GM18511 (cell line): ENCODE measurements at regions not wholly inside any gene's neighbourhood (a gene's known extent, or its start where the extent isn't known, plus 50 kb on each side); places are given as distances from the start of the nearest gene placed in this dataset.
"Not testable (repeated sequence)": the region's sequence is repeated elsewhere in the genome, so short reads cannot be mapped to it uniquely, and the experiment has no call there.

Experiments
- ATAC-seq: cut with Tn5 transposase; IDR thresholded peaks from one replicate; pipeline ENCODE4 v1.9.1; 2021; ENCODE audit warnings: mild to moderate bottlenecking, moderate library complexity; ENCODE audit not compliant: unreplicated experiment

DNA sequence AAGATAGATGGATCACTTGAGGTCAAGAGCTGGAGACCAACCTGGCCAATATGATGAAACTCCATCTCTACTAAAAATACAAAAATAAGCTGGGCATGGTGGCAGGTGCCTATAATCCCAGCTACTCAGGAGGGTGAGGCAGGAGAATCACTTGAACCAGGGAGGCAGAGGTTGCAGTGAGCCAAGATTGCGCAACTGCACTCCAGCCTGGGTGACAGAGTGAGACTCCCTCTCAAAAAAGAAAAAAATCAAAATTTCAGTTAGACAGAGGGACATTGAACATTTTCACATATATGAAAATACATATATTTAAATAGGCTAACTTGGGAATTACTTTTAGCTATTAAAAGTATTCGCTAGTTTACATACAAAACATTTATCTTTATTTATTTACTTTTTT, 293.6 kb upstream of the KCNH7 start:
- not testable (repeated sequence) for ATAC-seq

DNA sequence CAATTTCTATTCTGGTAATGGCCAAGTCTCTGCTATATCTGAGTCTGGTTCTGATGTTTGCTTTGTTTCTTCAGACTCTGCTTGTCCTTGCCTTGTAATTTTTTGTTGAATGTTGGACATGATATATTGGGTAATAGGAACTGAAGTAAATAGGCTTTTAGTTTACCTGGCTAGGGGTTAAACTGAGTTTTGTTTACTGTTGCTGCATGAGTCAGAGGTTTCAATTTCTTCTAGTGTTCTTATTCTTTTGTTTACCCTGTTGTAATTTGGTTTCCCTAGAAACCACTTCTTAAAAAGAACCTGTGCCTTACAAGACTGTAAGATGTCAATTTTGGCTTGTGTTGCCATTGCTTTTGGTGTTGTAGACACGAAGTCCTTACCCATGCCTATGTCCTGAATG, 285.0 kb upstream of the KCNH7 start:
- ATAC-seq = no peak

DNA sequence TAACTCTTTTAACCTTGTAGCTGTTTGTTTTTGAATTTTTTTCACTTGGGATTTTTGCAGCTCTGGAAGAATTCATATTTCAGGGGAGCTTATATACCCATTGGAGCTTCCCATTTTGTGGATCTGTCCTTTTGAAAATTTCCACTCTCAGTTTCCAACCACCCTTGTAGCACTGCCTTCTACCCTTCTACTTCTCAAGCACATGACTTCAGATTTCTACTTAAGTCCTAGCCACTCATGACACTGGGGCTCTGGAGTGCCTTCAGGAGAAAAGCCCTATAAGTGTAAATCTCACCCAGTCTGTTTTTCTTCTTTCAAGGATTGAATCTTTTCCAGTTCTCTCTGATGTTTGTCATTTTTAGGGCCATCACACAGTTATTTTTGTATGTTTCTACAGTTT, 283.7 kb upstream of the KCNH7 start:
- no peak for ATAC-seq

DNA sequence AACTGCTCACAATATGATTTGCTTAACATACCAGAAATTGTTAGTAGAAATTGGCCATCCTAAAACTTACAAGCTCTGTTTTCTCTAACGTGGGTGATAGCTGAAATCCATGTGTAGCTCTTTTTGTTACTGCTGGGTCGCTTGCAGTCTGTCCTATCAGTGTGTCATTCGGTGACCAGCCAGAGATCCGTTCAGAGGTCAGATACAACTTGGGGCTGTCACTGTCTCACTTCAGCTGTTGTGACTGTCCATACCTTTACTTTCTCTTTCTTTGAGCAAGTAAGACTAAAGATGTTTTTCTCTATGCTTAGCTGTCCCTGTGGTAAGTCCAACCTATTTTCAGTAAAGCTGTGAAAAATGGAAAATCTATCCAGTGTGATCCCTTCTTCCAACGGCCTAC, 282.9 kb upstream of the KCNH7 start:
- ATAC-seq = no peak

DNA sequence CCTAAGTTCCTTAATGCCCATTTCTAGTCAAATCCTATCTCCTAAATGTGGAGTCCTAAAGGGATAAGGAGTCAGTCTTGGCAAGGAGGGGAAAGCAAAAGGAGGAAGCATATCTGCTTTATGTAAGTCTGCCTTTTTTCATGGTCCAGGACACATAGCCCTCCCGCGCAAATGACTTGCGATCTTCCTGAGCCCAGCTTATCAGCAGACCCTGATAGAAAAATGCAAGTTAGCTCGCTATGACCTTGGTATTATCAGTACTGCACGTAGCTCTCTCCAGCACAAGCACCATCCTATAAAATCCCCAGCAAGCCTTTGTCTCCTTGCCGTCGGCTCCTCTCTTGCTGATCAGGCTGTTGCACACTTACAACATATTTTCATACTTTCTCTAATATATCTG, 281.4 kb upstream of the KCNH7 start:
- no peak for ATAC-seq

DNA sequence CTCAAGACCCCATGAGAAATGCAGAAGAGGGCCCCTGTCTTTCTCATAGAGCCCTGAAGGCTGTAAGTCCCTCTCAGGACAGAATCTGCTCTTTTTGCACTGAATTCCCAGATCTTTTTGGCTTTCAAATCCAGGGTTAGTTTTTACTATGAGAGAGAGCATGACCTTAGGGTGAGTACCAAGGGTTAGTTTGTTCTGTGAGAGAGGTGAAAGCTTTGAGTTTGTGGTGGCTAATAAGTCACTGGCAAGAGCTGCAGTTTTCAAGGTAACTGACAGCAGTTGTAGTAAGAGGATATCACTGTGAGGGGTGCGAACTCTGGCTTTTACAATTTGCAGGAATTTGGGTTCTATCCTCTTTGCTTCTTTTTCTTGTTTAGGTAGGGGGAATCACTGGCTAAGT, 248.4 kb upstream of the KCNH7 start:
- ATAC-seq = no peak

DNA sequence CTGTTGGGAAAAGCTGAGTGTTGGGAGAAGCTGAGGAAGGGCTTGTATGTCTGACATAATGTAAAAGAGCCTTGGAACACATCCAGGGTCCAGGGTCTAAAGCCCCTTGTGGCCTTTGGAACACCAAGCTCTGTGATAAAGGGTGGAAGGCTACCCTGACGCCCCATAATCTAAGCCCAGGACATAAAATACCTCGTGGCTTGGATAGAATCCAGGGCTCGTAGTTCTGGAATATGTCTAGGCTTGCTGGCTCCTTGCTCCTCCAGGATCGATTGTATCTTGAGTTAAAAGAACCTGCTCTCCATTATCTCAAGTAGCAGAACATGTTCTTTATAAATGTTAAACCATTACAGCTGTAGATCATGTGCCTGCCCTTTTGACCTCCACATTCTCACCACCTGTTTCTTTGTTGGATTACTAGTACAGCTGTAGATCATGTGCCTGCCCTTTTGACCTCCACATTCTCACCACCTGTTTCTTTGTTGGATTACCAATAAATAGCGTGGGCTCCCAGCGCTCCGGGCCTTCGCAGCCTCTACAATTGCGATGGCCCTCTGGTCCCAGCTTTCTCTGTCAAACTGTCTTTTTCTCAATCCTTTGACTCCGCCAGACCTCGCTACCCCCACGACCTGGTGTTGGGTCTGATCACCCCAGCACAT, 246.9 kb upstream of the KCNH7 start:
- not testable (repeated sequence) for ATAC-seq

DNA sequence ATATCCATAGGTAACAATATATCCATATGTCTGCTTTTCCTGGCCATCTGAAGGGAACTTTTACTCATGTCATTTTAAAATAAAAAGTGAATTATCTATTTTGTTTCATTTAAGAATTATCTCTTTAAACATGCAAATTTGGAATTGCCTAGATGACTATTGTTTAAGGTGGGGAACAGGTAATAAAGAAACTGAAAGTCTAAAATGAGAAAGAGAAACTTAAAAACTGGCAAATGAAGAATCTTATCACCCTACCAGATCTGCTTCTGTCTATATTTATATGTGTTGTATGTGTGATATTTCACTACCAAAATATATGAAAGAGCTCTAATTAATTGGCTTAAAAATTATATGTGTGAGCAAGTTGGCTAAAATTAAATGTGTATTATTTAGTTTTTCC, 243.2 kb upstream of the KCNH7 start:
- no peak for ATAC-seq

DNA sequence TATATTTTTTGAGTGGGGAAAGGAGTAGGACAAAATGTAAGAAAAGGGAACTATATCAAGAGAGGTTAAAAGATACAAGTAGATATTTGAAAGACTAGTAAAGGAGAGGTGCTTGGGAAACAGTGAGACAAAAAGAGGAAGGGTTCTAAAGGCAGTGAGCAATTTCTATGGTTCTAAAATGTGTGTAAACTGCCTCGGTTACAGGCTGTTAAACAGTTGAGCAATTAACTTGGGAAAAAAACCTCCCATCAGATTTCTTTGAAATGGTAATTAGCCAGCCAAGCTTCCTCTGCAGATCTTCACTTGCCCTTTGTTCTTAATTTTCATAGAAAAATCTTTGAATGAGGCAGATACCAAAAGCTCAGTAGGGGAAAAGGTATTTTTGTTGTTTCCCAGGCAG, 238.7 kb upstream of the KCNH7 start:
- no peak for ATAC-seq

DNA sequence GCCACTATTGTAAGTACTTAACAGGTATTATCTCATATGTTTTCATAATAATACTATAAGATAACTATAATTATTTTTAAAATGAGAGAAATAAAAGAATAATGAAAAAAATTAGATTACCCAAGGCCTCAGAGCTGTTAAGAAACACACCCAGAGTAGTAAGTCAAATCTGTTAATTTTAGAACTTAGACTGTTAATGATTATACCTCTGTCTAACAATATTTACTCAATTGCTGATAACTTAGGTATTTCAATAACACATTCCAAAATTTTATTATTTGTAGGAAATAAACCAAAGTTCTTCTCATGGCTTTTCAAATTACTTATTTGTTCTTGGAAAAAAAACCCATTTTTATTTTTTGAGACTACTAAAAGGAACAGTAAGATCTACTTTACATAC, 227.5 kb upstream of the KCNH7 start:
- ATAC-seq = no peak

DNA sequence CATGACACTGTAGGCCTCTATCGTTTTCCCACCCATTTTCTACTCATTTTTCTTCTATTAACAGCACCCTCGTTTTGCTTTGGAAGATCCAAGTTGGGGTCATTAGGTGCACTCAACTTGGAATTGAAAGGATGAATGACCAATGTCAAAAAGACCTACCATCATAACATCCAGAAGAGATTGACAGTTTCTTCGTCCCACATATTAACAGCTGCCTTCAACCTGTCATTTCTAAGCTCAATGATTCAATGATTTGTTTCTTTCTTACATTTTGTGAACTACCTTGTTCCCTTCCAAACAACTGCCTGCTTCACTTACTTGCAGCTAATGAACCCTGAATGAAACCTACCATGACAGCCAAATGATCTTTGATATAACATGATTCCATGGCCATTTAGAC, 224.0 kb upstream of the KCNH7 start:
- ATAC-seq = no peak

DNA sequence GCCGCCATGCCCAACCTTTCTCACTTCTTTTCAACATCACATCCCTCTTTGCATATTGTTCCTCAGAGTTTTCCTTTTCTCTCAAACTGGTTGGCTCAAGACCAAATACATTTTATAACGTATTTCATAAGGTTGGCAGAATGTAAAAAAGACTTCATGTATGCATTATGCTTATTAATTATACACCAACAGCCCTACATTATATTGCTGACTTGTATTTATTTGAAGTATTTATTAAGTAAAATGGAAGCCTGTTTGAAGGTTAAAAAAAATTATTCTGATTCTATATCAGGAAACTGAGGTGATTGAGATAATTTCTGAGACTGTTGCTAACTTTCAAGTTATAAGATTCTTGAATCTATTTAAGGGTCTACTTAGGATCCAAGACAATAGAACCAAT, 208.0 kb upstream of the KCNH7 start:
- ATAC-seq = no peak

DNA sequence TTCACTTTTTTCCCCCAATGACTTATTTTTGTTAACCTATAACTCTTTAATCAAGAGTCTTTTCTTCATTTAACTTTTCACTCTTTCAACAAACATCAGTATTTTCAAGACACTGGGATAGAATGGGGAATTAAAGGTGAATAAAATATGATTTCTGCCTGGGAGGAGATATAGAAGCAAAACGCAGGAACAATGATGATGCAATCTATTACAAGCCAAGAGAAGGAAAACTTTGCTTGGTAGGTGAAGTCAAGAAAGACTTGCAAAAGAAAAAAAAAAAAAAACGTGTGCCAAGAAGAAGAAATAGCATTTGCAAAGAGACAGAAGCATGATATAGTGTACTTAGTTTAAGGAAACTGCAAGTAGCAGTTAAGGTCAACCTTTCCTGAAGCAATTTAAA, 207.3 kb upstream of the KCNH7 start:
- ATAC-seq = no peak

DNA sequence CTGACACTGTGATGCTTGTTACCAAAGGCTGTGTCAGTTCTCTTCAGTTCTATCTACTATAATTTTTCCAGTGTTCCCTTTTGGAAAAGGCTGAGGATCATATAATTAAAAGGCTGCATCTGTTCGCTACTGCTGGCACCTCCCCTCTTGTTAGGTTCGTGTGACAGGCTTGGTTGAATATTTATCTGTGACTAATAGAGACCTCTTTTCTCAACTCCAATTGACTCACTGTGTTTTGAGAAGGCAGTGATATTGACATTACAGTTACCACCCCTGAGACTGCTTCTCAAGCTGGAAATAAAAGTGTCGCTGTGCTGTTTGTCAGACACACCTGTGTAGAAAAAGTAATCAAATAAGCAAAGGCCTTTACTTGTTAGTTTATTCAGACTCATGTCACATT, 205.5 kb upstream of the KCNH7 start:
- no peak for ATAC-seq

DNA sequence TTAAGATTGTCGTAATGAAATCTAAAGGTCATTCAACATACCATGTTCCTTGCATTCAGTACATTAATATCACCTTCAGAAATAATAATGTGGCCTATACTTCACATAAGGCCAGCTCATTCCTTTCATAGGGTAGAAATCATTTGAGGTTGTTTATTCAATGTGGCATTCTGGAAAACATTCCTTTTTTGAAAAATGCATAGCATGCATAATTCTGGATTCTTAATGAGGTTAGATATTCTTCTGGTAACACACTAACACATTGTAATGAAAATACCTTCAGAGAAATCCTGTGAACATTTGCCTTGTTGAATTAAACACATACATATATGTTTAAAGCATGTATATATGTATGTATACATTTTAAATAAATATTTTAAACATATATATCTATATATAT, 204.6 kb upstream of the KCNH7 start:
- no peak for ATAC-seq

DNA sequence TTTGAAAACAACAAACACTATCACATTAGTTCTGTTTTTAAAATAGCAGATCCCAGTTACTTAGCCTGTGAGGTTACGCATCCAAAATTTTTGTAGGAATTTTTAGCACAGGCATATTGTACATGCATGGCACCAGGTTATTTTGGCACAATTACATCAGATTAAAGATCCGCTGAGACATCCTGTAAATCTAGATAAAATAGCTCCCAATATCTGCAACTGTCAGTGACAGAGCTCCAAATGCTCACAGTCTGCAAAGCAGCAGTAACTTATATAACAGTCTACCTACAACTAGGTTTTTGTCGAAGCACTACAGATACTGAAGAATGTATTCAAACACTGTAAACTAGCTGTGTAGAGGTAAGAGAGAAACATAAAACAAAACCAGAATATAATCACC, 200.7 kb upstream of the KCNH7 start:
- no peak for ATAC-seq

DNA sequence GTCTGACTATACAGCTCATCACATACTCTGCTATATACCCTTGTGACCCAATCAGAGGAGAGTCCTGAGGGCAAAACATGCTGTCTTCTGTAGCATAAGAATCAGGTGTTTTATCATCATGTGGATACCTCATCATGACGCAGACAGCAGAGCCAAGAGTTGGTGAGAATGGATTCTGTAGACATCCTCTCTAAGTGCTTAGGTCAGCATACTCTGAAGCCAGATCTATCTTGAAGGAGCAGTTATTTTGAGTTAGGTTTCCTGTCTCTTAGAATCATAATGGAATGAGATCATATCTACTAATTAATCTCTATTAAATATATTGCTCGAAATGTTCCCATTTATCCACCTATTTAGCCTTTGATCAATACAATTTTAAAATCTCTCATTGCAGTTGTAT, 190.2 kb upstream of the KCNH7 start:
- no peak for ATAC-seq

DNA sequence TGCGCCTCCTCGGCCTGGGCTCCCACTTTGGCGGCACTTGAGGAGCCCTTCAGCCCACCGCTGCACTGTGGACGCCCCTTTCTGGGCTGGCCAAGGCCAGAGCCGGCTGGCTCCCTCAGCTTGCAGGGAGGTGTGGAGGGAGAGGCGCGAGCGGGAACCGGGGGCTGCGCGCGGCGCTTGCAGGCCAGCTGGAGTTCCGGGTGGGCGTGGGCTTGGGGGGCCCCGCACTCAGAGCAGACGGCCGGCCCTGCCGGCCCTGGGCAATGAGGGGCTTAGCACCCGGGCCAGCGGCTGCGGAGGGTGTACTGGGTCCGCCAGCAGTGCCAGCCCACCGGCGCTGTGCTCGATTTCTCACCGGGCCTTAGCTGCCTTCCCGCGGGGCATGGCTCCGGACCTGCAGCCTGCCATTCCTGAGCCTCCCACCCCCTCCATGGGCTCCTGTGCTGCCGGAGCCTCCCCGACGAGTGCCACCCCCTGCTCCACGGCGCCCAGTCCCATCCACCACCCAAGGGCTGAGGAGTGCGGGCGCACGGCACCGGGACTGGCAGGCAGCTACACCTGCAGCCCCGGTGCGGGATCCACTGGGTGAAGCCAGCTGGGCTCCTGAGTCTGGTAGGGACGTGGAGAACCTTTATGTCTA, 187.7 kb upstream of the KCNH7 start:
- ATAC-seq = not testable (repeated sequence)

DNA sequence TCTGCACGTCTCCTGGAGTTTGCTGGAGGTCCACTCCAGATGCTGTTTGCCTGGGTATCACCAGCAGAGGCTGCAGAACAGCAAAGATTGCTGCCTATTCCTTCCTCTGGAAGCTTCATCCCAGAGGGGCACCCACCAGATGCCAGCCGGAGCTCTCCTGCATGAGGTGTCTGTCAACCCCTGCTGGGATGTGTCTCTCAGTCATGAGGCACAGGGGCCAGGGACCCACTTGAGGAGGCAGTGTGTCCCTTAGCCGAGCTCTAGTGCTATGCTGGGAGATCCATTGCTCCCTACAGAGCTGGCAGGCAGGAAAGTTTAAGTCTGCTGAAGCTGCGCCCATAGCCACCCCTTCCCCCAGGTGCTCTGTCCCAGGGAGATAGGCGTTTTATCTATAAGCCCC, 178.3 kb upstream of the KCNH7 start:
- not testable (repeated sequence) for ATAC-seq

DNA sequence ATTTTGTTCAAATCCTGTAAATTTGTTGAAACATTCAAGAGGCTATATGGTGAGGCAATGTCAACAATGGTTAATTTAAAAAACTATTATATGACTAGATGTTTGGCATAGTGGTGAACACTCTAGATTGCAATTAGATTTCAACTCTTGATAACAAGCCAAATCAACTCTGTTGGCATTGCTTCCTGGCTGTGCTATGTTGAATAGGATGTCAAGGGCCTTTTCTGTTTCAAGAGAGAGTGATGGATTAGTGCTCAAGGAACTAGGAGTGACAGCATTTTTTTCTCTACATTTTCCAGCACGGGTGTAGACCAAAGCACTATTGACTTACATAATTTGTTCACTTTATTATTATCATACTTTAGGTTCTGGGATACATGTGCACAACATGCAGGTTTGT, 172.4 kb upstream of the KCNH7 start:
- ATAC-seq = no peak

DNA sequence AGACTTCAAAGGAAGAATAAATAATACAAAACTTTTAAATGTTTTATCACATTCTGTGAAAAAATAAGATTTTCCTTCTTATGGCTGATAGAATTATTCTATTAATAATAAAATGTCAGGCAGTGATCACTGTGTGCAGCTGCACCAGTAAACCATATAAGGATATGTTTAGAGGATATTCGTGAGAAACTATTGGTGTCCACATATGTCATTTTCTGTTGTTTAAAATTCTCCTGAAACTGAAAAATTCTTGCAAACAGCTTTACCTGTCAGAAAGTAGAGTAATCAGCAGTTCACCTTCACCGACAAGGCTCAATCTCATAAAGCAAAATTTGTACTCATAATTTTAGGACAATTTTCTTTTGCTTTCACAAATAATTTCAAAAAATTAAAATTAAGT, 170.1 kb upstream of the KCNH7 start:
- ATAC-seq = no peak

DNA sequence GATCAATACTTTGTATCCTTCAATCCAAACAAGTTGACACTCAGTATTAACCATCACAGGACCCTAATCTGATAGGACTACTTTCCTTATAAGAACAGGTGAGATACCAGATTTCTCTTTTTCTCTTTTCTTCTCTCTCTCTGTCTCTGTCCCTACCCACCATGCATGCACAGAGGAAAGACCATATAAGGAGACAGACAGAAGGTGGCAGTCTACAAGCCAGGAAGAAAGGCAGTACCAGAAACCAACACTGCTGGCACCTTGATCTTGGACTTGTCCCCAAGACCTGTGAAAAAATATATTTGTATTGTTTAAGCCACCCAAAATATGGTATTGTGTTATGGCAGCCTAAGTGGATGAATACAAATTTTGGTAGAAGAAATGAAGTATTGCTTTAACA, 156.2 kb upstream of the KCNH7 start:
- no peak for ATAC-seq

DNA sequence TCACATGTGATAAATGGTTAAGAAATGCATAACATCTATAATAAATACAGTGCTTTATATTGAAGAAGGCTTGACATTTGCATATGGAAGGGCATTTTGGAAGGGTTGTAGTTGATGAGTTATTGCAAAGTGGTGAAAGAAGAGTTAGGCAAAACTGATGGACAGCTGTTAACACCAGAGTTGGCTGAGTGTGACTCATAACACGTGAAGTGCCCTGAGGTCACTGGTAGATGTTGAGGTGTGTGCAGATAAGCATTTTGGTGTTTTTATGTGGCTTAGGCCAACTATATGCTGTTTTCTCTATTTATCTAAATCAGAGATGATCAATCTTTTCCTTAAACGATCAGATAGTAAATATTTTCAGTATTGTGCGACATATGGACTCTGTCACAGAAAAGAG, 154.3 kb upstream of the KCNH7 start:
- ATAC-seq = no peak
